ENCODE measurements at regions not wholly inside any gene's neighbourhood (a gene's known extent, or its start where the extent isn't known, plus 50 kb on each side); places are given as distances from the start of the nearest gene placed in this dataset.
"Not testable (repeated sequence)": the region's sequence is repeated elsewhere in the genome, so short reads cannot be mapped to it uniquely, and the experiment has no call there.

GRCh38 chr18:9017167-9017904, 85.2 kb upstream of the NDUFV2 start:
- DNase-seq (ENCODE audit: low read depth), result peak; percentile 60

- DNase-seq (ENCODE audit: low read depth), result no peak
These were observed 84.6 kb upstream of the NDUFV2 start for GRCh38 chr18:9017905-9018227.

- no peak for DNase-seq (ENCODE audit: low read depth)
These were observed 83.4 kb upstream of the NDUFV2 start for GRCh38 chr18:9019135-9019534.

- DNase-seq (ENCODE audit: low read depth), result no peak
These were observed 82.3 kb upstream of the NDUFV2 start for GRCh38 chr18:9020221-9020620.

- DNase-seq (ENCODE audit: low read depth), result no peak
These were observed 81.0 kb upstream of the NDUFV2 start for GRCh38 chr18:9021458-9021857.

GRCh38 chr18:9022397-9023155, 79.9 kb upstream of the NDUFV2 start:
- DNase-seq (ENCODE audit: low read depth), result no peak

GRCh38 chr18:9024031-9024646, 78.4 kb upstream of the NDUFV2 start:
- not testable (repeated sequence) for DNase-seq (ENCODE audit: low read depth)

- no peak for DNase-seq (ENCODE audit: low read depth)
These were observed 77.2 kb upstream of the NDUFV2 start for GRCh38 chr18:9025091-9025838.

- DNase-seq (ENCODE audit: low read depth), result no peak
These were observed 73.4 kb upstream of the NDUFV2 start for GRCh38 chr18:9029131-9029530.

- DNase-seq (ENCODE audit: low read depth), result no peak
These were observed 70.0 kb upstream of the NDUFV2 start for GRCh38 chr18:9032519-9032918.

GRCh38 chr18:9038277-9038871, 64.1 kb upstream of the NDUFV2 start:
- no peak for DNase-seq (ENCODE audit: low read depth)

- no peak for DNase-seq (ENCODE audit: low read depth)
These were observed 62.9 kb upstream of the NDUFV2 start for GRCh38 chr18:9039441-9040071.

GRCh38 chr18:9042766-9043481, 59.6 kb upstream of the NDUFV2 start:
- no peak for DNase-seq (ENCODE audit: low read depth)

- no peak for DNase-seq (ENCODE audit: low read depth)
These were observed 58.9 kb upstream of the NDUFV2 start for GRCh38 chr18:9043581-9043980.

GRCh38 chr18:9047715-9048114, 54.8 kb upstream of the NDUFV2 start:
- no peak for DNase-seq (ENCODE audit: low read depth)

GRCh38 chr18:9048236-9048635, 54.3 kb upstream of the NDUFV2 start:
- DNase-seq (ENCODE audit: low read depth), result no peak

- DNase-seq (ENCODE audit: low read depth), result no peak
These were observed 53.5 kb upstream of the NDUFV2 start for GRCh38 chr18:9048808-9049494.

- no peak for DNase-seq (ENCODE audit: low read depth)
These were observed 53.0 kb upstream of the NDUFV2 start for GRCh38 chr18:9049495-9049809.

- DNase-seq (ENCODE audit: low read depth), result not testable (repeated sequence)
These were observed 51.7 kb upstream of the NDUFV2 start for GRCh38 chr18:9050628-9051284.
